WI38 (cell line): ENCODE measurements at regions not wholly inside any gene's neighbourhood (a gene's known extent, or its start where the extent isn't known, plus 50 kb on each side); places are given as distances from the start of the nearest gene placed in this dataset.
"Not testable (repeated sequence)": the region's sequence is repeated elsewhere in the genome, so short reads cannot be mapped to it uniquely, and the experiment has no call there.

Experiments
- H3K4me3 ChIP-seq: 2 replicates; pipeline ENCODE4 v1.5.1; 2011; ENCODE audit warnings: low read depth, mild to moderate bottlenecking, control low read depth, low read length
- TF ChIP-seq, protein P1 (sequence below): IDR thresholded peaks from 2 replicates; pipeline ENCODE4 v1.5.1; 2012; ENCODE audit warnings: low read depth, mild to moderate bottlenecking, control low read depth, low read length

DNA sequence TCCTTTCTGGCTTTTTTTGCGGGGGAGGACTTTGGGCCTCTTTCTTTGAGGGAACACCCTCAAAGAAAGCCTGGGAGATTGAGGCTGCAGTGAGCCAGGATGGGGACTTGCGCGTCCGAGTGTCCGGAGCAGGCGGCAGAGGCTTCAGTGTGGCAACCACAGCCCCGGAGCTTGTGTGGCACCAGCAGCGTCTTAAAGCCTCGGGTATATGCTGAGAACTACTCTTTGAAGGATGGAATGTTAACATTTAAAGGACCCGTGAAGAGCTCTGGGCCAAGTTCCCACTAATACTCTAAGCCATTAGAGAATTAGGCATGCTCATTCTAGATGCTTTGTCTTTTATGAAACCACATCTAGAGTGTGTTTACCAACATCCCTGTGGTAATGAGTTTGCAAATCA is 168.2 kb downstream of the SEPTIN7 start:
- TF ChIP-seq, protein P1, sequence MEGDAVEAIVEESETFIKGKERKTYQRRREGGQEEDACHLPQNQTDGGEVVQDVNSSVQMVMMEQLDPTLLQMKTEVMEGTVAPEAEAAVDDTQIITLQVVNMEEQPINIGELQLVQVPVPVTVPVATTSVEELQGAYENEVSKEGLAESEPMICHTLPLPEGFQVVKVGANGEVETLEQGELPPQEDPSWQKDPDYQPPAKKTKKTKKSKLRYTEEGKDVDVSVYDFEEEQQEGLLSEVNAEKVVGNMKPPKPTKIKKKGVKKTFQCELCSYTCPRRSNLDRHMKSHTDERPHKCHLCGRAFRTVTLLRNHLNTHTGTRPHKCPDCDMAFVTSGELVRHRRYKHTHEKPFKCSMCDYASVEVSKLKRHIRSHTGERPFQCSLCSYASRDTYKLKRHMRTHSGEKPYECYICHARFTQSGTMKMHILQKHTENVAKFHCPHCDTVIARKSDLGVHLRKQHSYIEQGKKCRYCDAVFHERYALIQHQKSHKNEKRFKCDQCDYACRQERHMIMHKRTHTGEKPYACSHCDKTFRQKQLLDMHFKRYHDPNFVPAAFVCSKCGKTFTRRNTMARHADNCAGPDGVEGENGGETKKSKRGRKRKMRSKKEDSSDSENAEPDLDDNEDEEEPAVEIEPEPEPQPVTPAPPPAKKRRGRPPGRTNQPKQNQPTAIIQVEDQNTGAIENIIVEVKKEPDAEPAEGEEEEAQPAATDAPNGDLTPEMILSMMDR: no peak
- no peak overlapping the region for H3K4me3 ChIP-seq

GRCh38 chr7:35970458-35970857 is 169.6 kb downstream of the SEPTIN7 start:
- no peak overlapping the region for H3K4me3 ChIP-seq
- TF ChIP-seq, protein P1: no peak

GRCh38 chr7:35971133-35971891 is 170.5 kb downstream of the SEPTIN7 start:
- TF ChIP-seq, protein P1: no peak
- H3K4me3 ChIP-seq: no peak overlapping the region

GRCh38 chr7:35975851-35976454 is 175.1 kb downstream of the SEPTIN7 start:
- TF ChIP-seq, protein P1: peak; percentile 66

GRCh38 chr7:35978816-35979640 is 174.0 kb upstream of the EEPD1 start:
- H3K4me3 ChIP-seq: not testable (repeated sequence)

More at GRCh38 chr7:35975851-35976454, 175.1 kb downstream of the SEPTIN7 start:
- no peak overlapping the region for H3K4me3 ChIP-seq

DNA sequence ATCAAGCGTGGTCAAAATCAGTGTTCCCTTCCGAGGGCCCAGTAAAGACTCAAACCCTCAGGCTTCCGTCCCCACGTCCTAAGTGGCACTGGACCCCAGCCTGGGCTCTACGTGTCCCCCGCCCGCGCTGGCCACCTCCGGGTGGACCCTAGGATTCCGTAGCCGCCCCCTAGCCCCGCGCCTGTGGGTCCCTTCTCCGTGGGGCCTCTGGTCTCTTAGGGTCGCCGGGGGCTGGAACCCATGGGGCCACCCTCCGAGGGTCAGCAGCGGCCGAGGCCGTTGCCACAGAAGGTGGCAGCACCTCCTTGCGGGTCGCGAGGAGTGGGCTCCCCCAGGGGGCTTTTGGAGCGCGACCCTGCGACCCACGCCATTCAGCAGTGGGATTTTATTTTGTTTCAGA is 170.5 kb upstream of the EEPD1 start:
- H3K4me3 ChIP-seq: no peak overlapping the region
- TF ChIP-seq, protein P1: no peak

GRCh38 chr7:35983626-35984025 is 169.4 kb upstream of the EEPD1 start:
- H3K4me3 ChIP-seq: no peak overlapping the region
- TF ChIP-seq, protein P1: no peak
